Keratinocyte (primary cell): ENCODE measurements at regions not wholly inside any gene's neighbourhood (a gene's known extent, or its start where the extent isn't known, plus 50 kb on each side); places are given as distances from the start of the nearest gene placed in this dataset.

Experiments used
- DNase-seq: peaks from one replicate; pipeline ENCODE4 v3.0.0-alpha.2; 2011; ENCODE audit warnings: low read depth, missing footprints, low spot score
- FAIRE-seq: peaks from 2 replicates; lab custom pipeline; 2011; peaks lifted over from hg19 to GRCh38; lab: Jason Lieb, UNC
- H2AFZ ChIP-seq: 2 replicates; pipeline ENCODE4 v1.6.0; 2012; ENCODE audit warnings: low read length, control low read depth, inconsistent platforms; ENCODE audit not compliant: control insufficient read depth
- H3K27ac ChIP-seq: 2 replicates; pipeline ENCODE4 v1.5.1; 2011; ENCODE audit warnings: low read length; ENCODE audit not compliant: control insufficient read depth, insufficient read depth
- H3K27me3 ChIP-seq: 3 replicates; pipeline ENCODE4 v1.6.0; 2011; ENCODE audit warnings: low read length; ENCODE audit not compliant: control insufficient read depth, insufficient read depth; ENCODE audit errors: extremely low read depth
- H3K36me3 ChIP-seq, 2 experiments: 2 replicates in 1 of 2; 3 replicates in 1 of 2; pipeline ENCODE4 v1.5.1; 2011; ENCODE audit warnings: low read length in 2 of 2, mild to moderate bottlenecking in 1 of 2; ENCODE audit not compliant: control insufficient read depth in 2 of 2, insufficient read depth in 2 of 2; ENCODE audit errors: extremely low read depth in 1 of 2
- H3K4me1 ChIP-seq: 3 replicates; pipeline ENCODE4 v1.5.1; 2011; ENCODE audit warnings: low read length; ENCODE audit not compliant: control insufficient read depth, insufficient read depth; ENCODE audit errors: extremely low read depth
- H3K4me2 ChIP-seq: 3 replicates; pipeline ENCODE4 v1.6.0; 2011; ENCODE audit warnings: low read depth, low read length; ENCODE audit not compliant: control insufficient read depth, insufficient read depth; ENCODE audit errors: extremely low read depth
- H3K4me3 ChIP-seq, 3 experiments: fragments of 200-600 bp in 1 of 3; sonication (generic) in 1 of 3; 2 replicates in 2 of 3; 3 replicates in 1 of 3; pipeline ENCODE4 v1.5.1; 2011 to 2016; ENCODE audit warnings: low read length in 3 of 3, mild to moderate bottlenecking in 3 of 3, control low read depth in 2 of 3, inconsistent platforms in 1 of 3, low read depth in 1 of 3, mixed read lengths in 1 of 3, mixed run types in 1 of 3, moderate library complexity in 1 of 3; ENCODE audit not compliant: control insufficient read depth in 2 of 3, insufficient read depth in 2 of 3; ENCODE audit errors: extremely low read depth in 1 of 3
- H3K79me2 ChIP-seq: 2 replicates; pipeline ENCODE4 v1.6.0; 2012; ENCODE audit warnings: low read length; ENCODE audit not compliant: control insufficient read depth, insufficient read depth
- H3K9ac ChIP-seq: 3 replicates; pipeline ENCODE4 v1.6.0; 2011; ENCODE audit warnings: low read length; ENCODE audit not compliant: control insufficient read depth, insufficient read depth; ENCODE audit errors: extremely low read depth
- H3K9me1 ChIP-seq: 3 replicates; pipeline ENCODE4 v1.6.0; 2011; ENCODE audit warnings: low read length; ENCODE audit not compliant: control insufficient read depth, insufficient read depth; ENCODE audit errors: extremely low read depth
- H3K9me3 ChIP-seq: 2 replicates; pipeline ENCODE4 v1.5.1; 2012; ENCODE audit warnings: low read depth, low read length; ENCODE audit not compliant: control insufficient read depth
- H4K20me1 ChIP-seq: 3 replicates; pipeline ENCODE4 v1.6.0; 2011; ENCODE audit warnings: low read length; ENCODE audit not compliant: control insufficient read depth, insufficient read depth; ENCODE audit errors: extremely low read depth
- CTCF ChIP-seq, 3 experiments: IDR thresholded peaks in 1 of 3; conservative IDR thresholded peaks in 1 of 3; optimal IDR thresholded peaks in 1 of 3; 2 replicates in 2 of 3; 3 replicates in 1 of 3; pipeline versions ENCODE3 to v1.5.1; 2011; ENCODE audit warnings: low read length in 3 of 3, mild to moderate bottlenecking in 3 of 3, moderate library complexity in 2 of 3, control low read depth in 1 of 3, inconsistent platforms in 1 of 3; ENCODE audit not compliant: insufficient read depth in 2 of 3; ENCODE audit errors: extremely low read depth in 1 of 3
- EZH2 ChIP-seq: IDR thresholded peaks from one replicate; pipeline ENCODE4 v1.6.1; 2012; ENCODE audit warnings: inconsistent platforms, mild to moderate bottlenecking, low read length, moderate library complexity
- dilution Hi-C: fragments of 300-500 bp; cut with MboI; formaldehyde crosslinking; loops from one replicate; pipeline ENCODE4 v1.7.0; 2020; ENCODE audit warnings: low sequenced_read_pairs; ENCODE audit not compliant: extremely low pct_ligation_motif_present

DNA sequence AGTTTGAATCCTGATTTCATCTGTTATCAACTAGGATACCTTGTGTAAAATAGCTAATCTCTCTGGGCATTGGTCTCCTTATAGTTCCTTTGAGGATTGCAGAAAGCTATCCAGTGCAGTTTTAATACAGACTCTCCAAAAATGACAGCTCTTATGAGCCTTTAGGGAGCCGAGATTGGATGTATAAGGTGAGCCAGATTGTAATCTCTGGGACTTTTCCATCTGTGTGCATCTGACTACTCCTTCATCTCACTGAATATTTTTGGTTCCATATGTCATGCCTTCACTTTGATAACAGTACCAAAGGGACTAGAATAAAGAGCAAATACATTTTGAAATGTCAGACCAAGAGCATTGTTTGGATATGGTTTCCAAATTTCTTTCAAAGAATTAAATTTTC, 367.2 kb downstream of the TMEM232 start:
- Histone ChIP-seq H3K4me2 (no peak overlapping the region), H3K9ac (no peak overlapping the region), H3K9me1 (no peaks in the 10 kb centered on the region), H2AFZ (no peak overlapping the region), H3K4me3 (no peak overlapping the region), H3K9me3 (no peaks in the 10 kb centered on the region), H3K4me1 (no peaks in the 10 kb centered on the region), H3K27ac (no peak overlapping the region), H3K27me3 (no peaks in the 10 kb centered on the region), H3K79me2 (no peaks in the 10 kb centered on the region), H3K36me3 (no peaks in the 10 kb centered on the region), H4K20me1 (no peaks in the 10 kb centered on the region)
- dilution Hi-C loops = no loop called here
- DNase-seq (no peak), FAIRE-seq (no peak)
- TF ChIP-seq EZH2 (no peak), CTCF (optimal IDR thresholded peaks at IDR 0.05 in 1 of 3, IDR thresholded peaks at IDR 0.05 in 1 of 3, conservative IDR thresholded peaks at IDR 0.05 in 1 of 3; ENCODE audit: extremely low read depth in 1 of 3, insufficient read depth in 2 of 3, low read length in 3 of 3) (no peak)

DNA sequence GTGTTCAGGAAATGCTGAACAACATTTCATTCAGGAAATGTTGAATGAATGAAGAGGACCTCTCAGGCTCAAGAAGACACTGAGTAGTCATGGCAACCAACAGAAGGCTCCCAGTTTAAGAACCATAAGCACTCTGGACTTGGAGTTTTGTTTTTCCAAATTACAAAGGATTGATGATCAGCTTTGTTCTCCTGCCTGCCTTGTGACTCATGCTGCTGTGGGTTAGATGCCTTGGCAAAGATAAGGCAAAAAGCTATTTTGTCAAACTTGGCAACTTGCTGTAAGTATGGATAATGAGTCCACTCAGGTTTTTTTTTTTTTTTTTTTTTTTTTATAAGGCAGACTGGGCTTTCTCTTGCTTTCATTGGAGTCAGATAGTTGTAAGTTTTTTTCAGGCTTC, 365.0 kb downstream of the TMEM232 start:
- Histone ChIP-seq H3K27me3 (no peaks in the 10 kb centered on the region), H4K20me1 (no peaks in the 10 kb centered on the region), H3K9me1 (no peaks in the 10 kb centered on the region), H3K4me2 (no peak overlapping the region), H3K79me2 (no peaks in the 10 kb centered on the region), H3K9ac (no peak overlapping the region), H3K36me3 (no peaks in the 10 kb centered on the region), H3K9me3 (no peaks in the 10 kb centered on the region), H3K27ac (no peak overlapping the region), H3K4me1 (no peaks in the 10 kb centered on the region), H3K4me3 (no peak overlapping the region), H2AFZ (no peak overlapping the region)
- no peak for TF ChIP-seq CTCF (optimal IDR thresholded peaks at IDR 0.05 in 1 of 3, IDR thresholded peaks at IDR 0.05 in 1 of 3, conservative IDR thresholded peaks at IDR 0.05 in 1 of 3; ENCODE audit: extremely low read depth in 1 of 3, insufficient read depth in 2 of 3, low read length in 3 of 3)
- no peak for TF ChIP-seq EZH2
- dilution Hi-C loops = no loop called here
- DNase-seq (no peak), FAIRE-seq (no peak)
